OCI-LY1 (cell line): ENCODE measurements at regions not wholly inside any gene's neighbourhood (a gene's known extent, or its start where the extent isn't known, plus 50 kb on each side); places are given as distances from the start of the nearest gene placed in this dataset.
A peak's percentile ranks its signal among the peaks of the same experiment; 100 is the strongest.

Experiments
- H2AFZ ChIP-seq: fragments of 200-600 bp; sonication (generic), shearing (Covaris generic); 2 replicates; pipeline ENCODE4 v1.6.0; 2014; ENCODE audit warnings: antibody characterized with exemption, mild to moderate bottlenecking, low read length
- H3F3A ChIP-seq: fragments of 200-600 bp; sonication (generic), shearing (Covaris generic); 2 replicates; pipeline ENCODE4 v1.6.0; 2014; ENCODE audit warnings: mild to moderate bottlenecking, antibody characterized with exemption, low read length, moderate library complexity; ENCODE audit not compliant: insufficient read depth
- H3K27ac ChIP-seq: fragments of 200-600 bp; sonication (generic); 2 replicates; pipeline ENCODE4 v1.5.1; 2014; ENCODE audit warnings: low read length, mixed run types, mild to moderate bottlenecking, low read depth; ENCODE audit not compliant: poor library complexity, severe bottlenecking
- H3K27me3 ChIP-seq: fragments of 200-600 bp; sonication (generic); 2 replicates; pipeline ENCODE4 v1.6.0; 2014; ENCODE audit warnings: antibody characterized with exemption, mild to moderate bottlenecking, low read length, moderate library complexity; ENCODE audit not compliant: insufficient read depth
- H3K36me3 ChIP-seq: fragments of 200-600 bp; sonication (generic); 2 replicates; pipeline ENCODE4 v1.6.1; 2014; ENCODE audit warnings: mild to moderate bottlenecking, antibody characterized with exemption, low read length, moderate library complexity, mixed read lengths; ENCODE audit not compliant: insufficient read depth
- H3K4me1 ChIP-seq: fragments of 200-600 bp; sonication (generic); 2 replicates; pipeline ENCODE4 v1.5.1; 2014; ENCODE audit warnings: mild to moderate bottlenecking, low read length, moderate library complexity; ENCODE audit not compliant: insufficient read depth, severe bottlenecking
- H3K4me2 ChIP-seq: fragments of 200-600 bp; sonication (generic), shearing (Covaris generic); 2 replicates; pipeline ENCODE4 v1.6.1; 2014; ENCODE audit warnings: low read length
- H3K4me3 ChIP-seq: fragments of 200-600 bp; sonication (generic); 2 replicates; pipeline ENCODE4 v1.5.1; 2014; ENCODE audit warnings: low read length, low read depth, mild to moderate bottlenecking, mixed read lengths; ENCODE audit not compliant: poor library complexity, severe bottlenecking
- H3K79me2 ChIP-seq: fragments of 200-600 bp; shearing (Covaris generic); 2 replicates; pipeline ENCODE4 v1.6.1; 2016; ENCODE audit warnings: mixed run types, low read length, mixed read lengths; ENCODE audit not compliant: insufficient read depth
- H3K9ac ChIP-seq: fragments of 200-600 bp; sonication (generic), shearing (Covaris generic); 2 replicates; pipeline ENCODE4 v1.6.1; 2014; ENCODE audit warnings: mild to moderate bottlenecking, low read length, mixed read lengths
- H3K9me2 ChIP-seq: fragments of 200-600 bp; sonication (generic), shearing (Covaris generic); 2 replicates; pipeline ENCODE4 v1.6.1; 2014; ENCODE audit warnings: low read depth, mild to moderate bottlenecking, low read length, mixed read lengths
- H3K9me3 ChIP-seq: fragments of 200-600 bp; shearing (Covaris generic); 2 replicates; pipeline ENCODE4 v1.6.1; 2014; ENCODE audit warnings: low read length, mixed read lengths
- H4K20me1 ChIP-seq: fragments of 200-600 bp; sonication (generic), shearing (Covaris generic); 2 replicates; pipeline ENCODE4 v1.6.0; 2016; ENCODE audit warnings: mild to moderate bottlenecking, low read length; ENCODE audit not compliant: insufficient read depth
- CTCF ChIP-seq: fragments of 200-600 bp; sonication (generic), shearing (Covaris generic); IDR thresholded peaks from 2 replicates; pipeline ENCODE4 v1.5.1; 2017; ENCODE audit warnings: mild to moderate bottlenecking, antibody characterized with exemption, low read length, moderate library complexity, mixed read lengths
- EZH2 ChIP-seq: fragments of 200-600 bp; sonication (generic), shearing (Covaris generic); IDR thresholded peaks from 2 replicates; pipeline ENCODE4 v1.8.0; 2017; ENCODE audit warnings: borderline replicate concordance, mixed run types, mild to moderate bottlenecking, antibody characterized with exemption, low read length, moderate library complexity, mixed read lengths

- Histone ChIP-seq H3K4me1 (peaks cover 31% of the 10 kb centered on the region), H3K4me3 (no peak overlapping the region), H3K4me2 (no peak overlapping the region), H3F3A (no peaks in the 10 kb centered on the region), H3K27ac (no peak overlapping the region), H3K79me2 (no peaks in the 10 kb centered on the region), H3K9ac (no peak overlapping the region), H2AFZ (no peak overlapping the region), H4K20me1 (no peaks in the 10 kb centered on the region), H3K36me3 (no peaks in the 10 kb centered on the region), H3K9me2 (no peaks in the 10 kb centered on the region), H3K27me3 (no peaks in the 10 kb centered on the region), H3K9me3 (no peaks in the 10 kb centered on the region)
- TF ChIP-seq EZH2, result no peak
- no peak for TF ChIP-seq CTCF
Observed at GRCh38 chr14:22393796-22394195, 195.2 kb downstream of the DAD1 start.

- no peak overlapping the region for H2AFZ ChIP-seq
- H3K4me1 ChIP-seq, result peaks cover 45% of the 10 kb centered on the region
- H3K9me3 ChIP-seq, result no peaks in the 10 kb centered on the region
- no peaks in the 10 kb centered on the region for H3F3A ChIP-seq
- H3K9ac ChIP-seq, result peak overlapping the region; percentile 35; the same call in 1 of the 2 replicates
- TF ChIP-seq CTCF (peak; percentile 94), EZH2 (no peak)
- H3K4me3 ChIP-seq, result no peak overlapping the region
- H4K20me1 ChIP-seq, result no peaks in the 10 kb centered on the region
- no peaks in the 10 kb centered on the region for H3K79me2 ChIP-seq
- no peaks in the 10 kb centered on the region for H3K9me2 ChIP-seq
- no peaks in the 10 kb centered on the region for H3K36me3 ChIP-seq
- H3K27ac ChIP-seq, result no peak overlapping the region
- no peak overlapping the region for H3K4me2 ChIP-seq
- H3K27me3 ChIP-seq, result no peaks in the 10 kb centered on the region
Observed at GRCh38 chr14:22391908-22392565, 197.0 kb downstream of the DAD1 start.

- Histone ChIP-seq H3F3A (no peaks in the 10 kb centered on the region), H3K79me2 (no peaks in the 10 kb centered on the region), H3K4me3 (no peak overlapping the region), H3K9me3 (no peaks in the 10 kb centered on the region), H3K9me2 (no peaks in the 10 kb centered on the region), H3K4me1 (peaks cover 56% of the 10 kb centered on the region), H3K36me3 (no peaks in the 10 kb centered on the region), H3K27ac (peak overlapping the region; percentile 24), H3K4me2 (no peak overlapping the region), H3K9ac (peak overlapping the region; percentile 35; the same call in 1 of the 2 replicates), H2AFZ (no peak overlapping the region), H3K27me3 (no peaks in the 10 kb centered on the region), H4K20me1 (no peaks in the 10 kb centered on the region)
- TF ChIP-seq CTCF (no peak), EZH2 (no peak)
Observed at GRCh38 chr14:22390824-22391461, 198.1 kb downstream of the DAD1 start.
